DOHH2 (cell line): ENCODE measurements at regions not wholly inside any gene's neighbourhood (a gene's known extent, or its start where the extent isn't known, plus 50 kb on each side); places are given as distances from the start of the nearest gene placed in this dataset.

Experiments
- EZH2phosphoT487 ChIP-seq: fragments of 200-600 bp; sonication (generic); IDR thresholded peaks from 2 replicates; pipeline ENCODE4 v1.6.1; 2017; ENCODE audit warnings: borderline replicate concordance, mild to moderate bottlenecking, antibody characterized with exemption, low read length, moderate library complexity, mixed read lengths
- TF ChIP-seq, protein P1 (sequence below): fragments of 200-600 bp; sonication (generic); IDR thresholded peaks from one replicate; pipeline ENCODE4 v1.5.1; 2014; ENCODE audit warnings: antibody characterized with exemption, mild to moderate bottlenecking, low read depth, low read length; ENCODE audit not compliant: poor library complexity, severe bottlenecking

DNA sequence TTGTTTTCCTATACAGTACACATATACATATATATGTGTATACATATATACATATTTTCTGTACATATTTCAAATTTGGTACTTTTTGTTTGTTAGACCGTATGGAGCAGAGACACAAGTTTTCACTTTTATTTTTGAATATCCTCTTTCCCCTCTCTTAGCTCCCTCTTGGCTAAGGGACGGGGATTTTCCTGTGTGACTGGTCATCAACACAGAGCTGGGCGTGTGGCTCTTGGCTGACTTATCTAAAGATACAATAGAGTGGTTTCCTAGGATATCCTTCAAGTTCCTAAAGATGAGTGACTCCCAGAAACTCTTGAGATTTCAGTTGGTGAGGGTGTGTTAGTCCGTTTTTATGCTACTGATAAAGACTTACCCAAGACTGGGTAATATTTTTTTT lies 1404.5 kb upstream of the TMEM132C start:
- TF ChIP-seq, protein P1, sequence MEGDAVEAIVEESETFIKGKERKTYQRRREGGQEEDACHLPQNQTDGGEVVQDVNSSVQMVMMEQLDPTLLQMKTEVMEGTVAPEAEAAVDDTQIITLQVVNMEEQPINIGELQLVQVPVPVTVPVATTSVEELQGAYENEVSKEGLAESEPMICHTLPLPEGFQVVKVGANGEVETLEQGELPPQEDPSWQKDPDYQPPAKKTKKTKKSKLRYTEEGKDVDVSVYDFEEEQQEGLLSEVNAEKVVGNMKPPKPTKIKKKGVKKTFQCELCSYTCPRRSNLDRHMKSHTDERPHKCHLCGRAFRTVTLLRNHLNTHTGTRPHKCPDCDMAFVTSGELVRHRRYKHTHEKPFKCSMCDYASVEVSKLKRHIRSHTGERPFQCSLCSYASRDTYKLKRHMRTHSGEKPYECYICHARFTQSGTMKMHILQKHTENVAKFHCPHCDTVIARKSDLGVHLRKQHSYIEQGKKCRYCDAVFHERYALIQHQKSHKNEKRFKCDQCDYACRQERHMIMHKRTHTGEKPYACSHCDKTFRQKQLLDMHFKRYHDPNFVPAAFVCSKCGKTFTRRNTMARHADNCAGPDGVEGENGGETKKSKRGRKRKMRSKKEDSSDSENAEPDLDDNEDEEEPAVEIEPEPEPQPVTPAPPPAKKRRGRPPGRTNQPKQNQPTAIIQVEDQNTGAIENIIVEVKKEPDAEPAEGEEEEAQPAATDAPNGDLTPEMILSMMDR = no peak
- no peak for TF ChIP-seq EZH2phosphoT487
